Jurkat, Clone E6-1 (cell line): ENCODE measurements at regions not wholly inside any gene's neighbourhood (a gene's known extent, or its start where the extent isn't known, plus 50 kb on each side); places are given as distances from the start of the nearest gene placed in this dataset.
"Not testable (repeated sequence)": the region's sequence is repeated elsewhere in the genome, so short reads cannot be mapped to it uniquely, and the experiment has no call there.

Experiments
- DNase-seq: peaks from one replicate; pipeline ENCODE4 v3.0.0-alpha.2; 2011; ENCODE audit warnings: low read depth, low spot score
- H3K4me3 ChIP-seq: 2 replicates; pipeline ENCODE4 v1.5.1; 2011; ENCODE audit warnings: mild to moderate bottlenecking, low read length, control low read depth, moderate library complexity

DNA sequence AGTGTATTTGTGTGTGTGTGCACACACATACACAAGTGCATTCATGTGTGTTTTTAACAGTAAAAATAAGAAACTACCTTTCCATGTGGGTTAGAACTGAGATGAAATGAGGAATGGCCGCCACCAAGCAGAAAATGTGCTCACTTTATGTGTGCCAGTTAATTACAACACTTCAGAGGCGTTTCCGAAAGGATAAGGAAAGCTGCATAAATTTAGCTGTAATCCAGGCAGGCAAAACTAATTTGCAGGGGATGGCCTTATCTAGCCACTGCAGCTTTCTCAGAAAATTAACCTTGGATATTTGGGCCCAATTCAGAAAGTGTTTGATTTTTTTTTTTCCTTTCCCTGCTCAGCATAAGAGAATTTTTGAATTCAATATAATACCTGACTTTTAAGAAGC, 328.8 kb upstream of the PHF14 start:
- DNase-seq: no peak
- H3K4me3 ChIP-seq: no peak overlapping the region

DNA sequence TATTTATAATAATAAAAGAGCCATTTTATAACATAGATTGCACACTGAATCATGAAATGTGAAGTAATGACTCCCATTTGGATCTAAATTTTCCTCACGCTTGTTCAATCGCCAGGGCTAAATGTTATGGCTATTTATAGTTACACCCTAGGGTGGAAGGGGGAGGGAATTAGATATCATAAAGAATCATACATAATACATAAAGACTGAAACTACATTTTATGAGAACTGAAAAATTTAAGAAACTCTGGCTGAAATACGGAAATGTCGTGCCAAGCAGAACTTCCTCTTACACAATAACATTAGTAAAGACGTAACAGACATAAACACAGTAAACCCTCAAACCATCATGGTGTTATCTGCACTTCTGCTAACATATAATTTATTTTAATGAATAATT, 327.5 kb upstream of the PHF14 start:
- DNase-seq: no peak
- no peak overlapping the region for H3K4me3 ChIP-seq

DNA sequence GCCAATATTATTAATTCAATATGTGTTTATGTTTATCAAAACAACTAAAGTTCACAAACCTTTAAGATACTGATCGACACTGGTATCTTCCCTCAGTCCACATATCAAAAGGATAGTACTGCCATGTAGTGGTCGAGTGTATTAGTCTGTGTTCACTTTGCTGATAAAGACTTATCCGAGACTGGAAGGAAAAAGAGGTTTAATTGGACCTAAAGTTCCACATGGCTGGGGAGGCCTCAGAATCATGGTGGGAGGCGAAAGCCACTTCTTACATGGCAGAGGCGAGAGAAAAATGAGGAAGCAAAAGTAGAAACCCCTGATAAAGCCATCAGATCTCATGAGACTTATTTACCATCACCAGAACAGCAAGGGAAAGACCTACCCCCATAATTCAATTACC, 325.4 kb upstream of the PHF14 start:
- H3K4me3 ChIP-seq: no peak overlapping the region
- DNase-seq: no peak

DNA sequence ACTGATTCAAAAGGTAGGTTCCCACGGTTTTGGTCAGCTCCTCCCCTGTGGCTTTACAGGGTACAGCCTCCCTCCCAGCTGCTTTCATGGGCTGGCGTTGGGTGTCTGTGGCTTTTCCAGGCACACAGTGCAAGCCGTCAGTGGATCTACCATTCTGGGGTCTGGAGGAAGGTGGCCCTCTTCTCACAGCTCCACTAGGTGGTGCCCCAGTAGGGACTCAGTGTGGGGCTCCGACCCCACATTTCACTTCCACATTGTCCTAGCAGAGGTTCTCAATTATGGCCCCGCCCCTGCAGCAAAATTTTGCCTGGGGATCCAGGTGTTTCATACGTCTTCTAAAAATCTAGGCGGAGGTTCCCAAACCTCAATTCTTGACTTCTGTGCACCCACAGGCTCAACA, 324.6 kb upstream of the PHF14 start:
- H3K4me3 ChIP-seq, DNase-seq: not testable (repeated sequence)

GRCh38 chr7:10655031-10655430, 318.6 kb upstream of the PHF14 start:
- no peak overlapping the region for H3K4me3 ChIP-seq
- DNase-seq: no peak

- no peak for DNase-seq
- H3K4me3 ChIP-seq: no peak overlapping the region
These were observed 316.5 kb upstream of the PHF14 start for GRCh38 chr7:10657201-10657600.

- DNase-seq: no peak
- no peak overlapping the region for H3K4me3 ChIP-seq
These were observed 315.8 kb upstream of the PHF14 start for GRCh38 chr7:10657837-10658236.

DNA sequence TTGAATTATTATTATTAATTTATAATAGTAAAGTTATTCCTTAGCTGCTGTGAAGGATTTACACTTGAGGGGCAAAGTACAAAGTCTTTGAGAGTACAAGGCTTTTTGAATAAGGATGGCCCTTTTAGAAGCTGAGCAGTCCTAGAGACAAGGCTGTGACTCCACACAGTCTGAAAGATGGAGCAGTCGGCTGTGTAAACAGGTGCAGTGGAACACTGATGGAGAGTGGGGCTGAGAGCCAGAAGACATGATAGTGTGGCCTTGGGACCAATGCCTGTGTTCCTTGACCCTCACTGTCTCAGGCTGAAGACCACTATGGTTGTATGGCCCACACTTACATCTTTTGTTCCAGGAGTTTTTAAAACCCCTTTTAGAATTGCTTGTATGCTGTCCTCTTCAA, 311.2 kb upstream of the PHF14 start:
- DNase-seq: no peak
- no peak overlapping the region for H3K4me3 ChIP-seq

DNA sequence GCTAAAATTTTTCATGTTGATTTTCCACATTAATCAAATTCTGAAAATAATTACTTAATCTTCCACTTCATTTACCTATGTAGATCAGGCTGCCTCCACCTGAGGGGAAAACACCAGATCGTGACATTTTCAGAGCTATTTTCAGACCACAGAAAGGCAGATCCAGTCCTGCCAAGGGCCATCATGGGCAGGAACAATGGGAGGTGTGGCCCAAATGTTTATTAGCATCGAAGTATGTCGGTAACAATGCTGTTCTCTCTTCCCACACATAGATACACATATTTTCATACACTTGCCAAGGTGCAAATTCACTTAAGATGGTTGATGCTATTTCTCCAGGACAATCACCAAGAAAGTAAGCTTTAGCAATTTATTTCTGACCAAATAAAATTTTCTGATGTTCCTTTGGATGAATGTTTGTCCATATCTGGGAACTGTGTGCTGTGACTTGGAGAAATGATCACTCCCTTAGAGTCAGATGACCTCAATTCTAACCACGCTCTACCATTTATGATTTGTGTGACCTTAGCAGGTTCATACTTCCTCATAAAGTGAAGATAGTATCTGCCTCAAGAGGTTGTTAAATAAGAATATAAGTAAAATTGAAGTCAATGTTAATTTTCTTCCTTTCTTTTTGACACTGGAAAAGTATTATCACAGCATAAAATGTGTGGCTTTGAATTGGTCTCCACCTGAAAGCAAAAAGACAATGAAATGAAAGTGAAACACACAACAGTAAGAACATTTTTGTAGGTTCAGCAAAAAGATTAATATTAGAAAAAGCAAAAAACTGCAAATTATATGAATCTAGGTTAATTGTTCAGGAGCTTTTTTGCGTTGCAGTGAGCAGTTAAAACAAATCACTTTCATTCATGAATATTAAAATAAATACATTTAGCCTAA, 310.4 kb upstream of the PHF14 start:
- no peak overlapping the region for H3K4me3 ChIP-seq
- no peak for DNase-seq

- DNase-seq: no peak
- no peak overlapping the region for H3K4me3 ChIP-seq
These were observed 301.5 kb upstream of the PHF14 start for GRCh38 chr7:10672186-10672585.

- DNase-seq: no peak
- no peak overlapping the region for H3K4me3 ChIP-seq
These were observed 296.5 kb upstream of the PHF14 start for GRCh38 chr7:10677211-10677610.

GRCh38 chr7:10677668-10678232, 295.9 kb upstream of the PHF14 start:
- DNase-seq: no peak
- no peak overlapping the region for H3K4me3 ChIP-seq

- no peak for DNase-seq
- no peak overlapping the region for H3K4me3 ChIP-seq
These were observed 289.1 kb upstream of the PHF14 start for GRCh38 chr7:10684606-10685005.

DNA sequence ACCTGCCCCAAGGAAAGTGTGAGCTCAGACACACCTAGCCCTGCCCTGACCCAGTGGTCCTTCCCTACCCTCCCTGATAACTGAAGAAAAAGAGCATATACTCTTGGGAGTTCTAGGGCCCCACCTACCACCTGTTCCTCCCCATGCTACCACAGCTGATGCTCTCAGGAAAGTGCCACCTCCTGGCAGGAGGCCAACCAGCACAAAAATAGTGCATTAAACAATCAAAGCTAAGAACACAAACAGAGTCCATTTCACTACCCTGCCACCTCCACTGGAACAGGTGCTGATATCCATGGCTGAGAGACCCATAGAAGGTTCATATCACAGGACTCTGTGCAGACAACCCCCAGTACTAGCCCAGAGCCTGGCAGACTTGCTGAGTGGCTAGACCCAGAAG, 288.6 kb upstream of the PHF14 start:
- H3K4me3 ChIP-seq: no peak overlapping the region
- DNase-seq: no peak

GRCh38 chr7:10688544-10688943, 285.1 kb upstream of the PHF14 start:
- no peak overlapping the region for H3K4me3 ChIP-seq
- no peak for DNase-seq

DNA sequence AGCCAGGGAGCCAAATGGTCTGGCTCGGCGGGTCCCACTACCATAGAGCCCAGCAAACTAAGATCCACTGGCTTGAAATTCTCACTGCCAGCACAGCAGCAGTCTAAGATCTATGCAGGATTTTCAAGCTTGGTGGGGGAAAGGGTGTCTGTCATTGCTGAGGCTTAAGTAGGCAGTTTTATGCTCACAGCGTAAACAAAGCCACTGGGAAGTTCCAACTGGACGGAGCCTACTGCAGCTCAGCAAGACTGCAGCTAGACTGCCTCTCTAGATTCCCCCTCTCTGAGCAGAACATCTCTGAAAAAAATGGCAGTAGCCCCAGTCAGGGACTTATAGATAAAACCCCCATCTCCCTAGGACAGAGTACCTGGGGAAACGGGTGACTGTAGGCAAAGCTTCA, 277.6 kb upstream of the PHF14 start:
- no peak overlapping the region for H3K4me3 ChIP-seq
- no peak for DNase-seq

DNA sequence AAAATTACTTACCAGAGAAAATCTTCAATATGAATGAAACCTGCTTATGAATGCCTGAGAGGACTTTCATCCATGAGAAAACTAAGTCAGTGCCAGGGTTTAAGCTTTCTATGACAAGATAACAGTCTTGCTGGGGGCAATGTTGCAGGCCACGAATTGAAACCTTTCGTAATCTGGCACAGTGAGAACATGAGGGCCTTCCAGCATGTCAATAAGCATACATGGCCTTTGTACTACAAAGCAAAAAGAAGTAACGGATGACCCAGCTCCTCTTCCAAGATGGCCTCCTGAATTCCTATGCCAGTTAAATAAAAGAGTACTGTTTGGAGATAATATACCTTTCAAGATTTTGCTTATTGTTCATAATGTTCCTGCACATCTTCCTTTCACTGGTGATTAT, 270.6 kb upstream of the PHF14 start:
- DNase-seq: no peak

DNA sequence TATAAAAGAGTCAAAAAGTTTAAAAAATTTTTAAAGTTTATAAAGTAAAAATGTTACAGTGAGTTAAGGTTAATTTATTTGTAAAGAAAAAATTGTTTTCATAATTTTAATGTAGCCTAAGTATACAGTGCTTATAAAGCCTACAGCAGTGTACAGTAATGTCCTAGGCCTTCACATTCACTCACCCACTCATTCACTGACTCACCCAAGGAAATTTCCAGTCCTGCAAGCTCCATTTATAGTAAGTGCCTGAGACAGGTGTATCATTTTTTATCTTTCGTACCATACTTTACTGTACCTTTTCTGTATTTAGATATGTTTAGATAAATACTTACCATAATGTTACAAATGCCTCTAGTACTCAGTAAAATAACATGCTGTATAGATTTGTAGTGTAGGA, 269.7 kb upstream of the PHF14 start:
- DNase-seq: no peak
- H3K4me3 ChIP-seq: no peak overlapping the region

More for the DNA sequence above, 270.6 kb upstream of the PHF14 start:
- no peak overlapping the region for H3K4me3 ChIP-seq

- DNase-seq: no peak
These were observed 269.0 kb upstream of the PHF14 start for GRCh38 chr7:10704653-10705052.

GRCh38 chr7:10706875-10707493, 266.7 kb upstream of the PHF14 start:
- no peak for DNase-seq
- no peak overlapping the region for H3K4me3 ChIP-seq

More at GRCh38 chr7:10704653-10705052, 269.0 kb upstream of the PHF14 start:
- H3K4me3 ChIP-seq: no peak overlapping the region
